ENCODE measurements at regions not wholly inside any gene's neighbourhood (a gene's known extent, or its start where the extent isn't known, plus 50 kb on each side); places are given as distances from the start of the nearest gene placed in this dataset.

DNA sequence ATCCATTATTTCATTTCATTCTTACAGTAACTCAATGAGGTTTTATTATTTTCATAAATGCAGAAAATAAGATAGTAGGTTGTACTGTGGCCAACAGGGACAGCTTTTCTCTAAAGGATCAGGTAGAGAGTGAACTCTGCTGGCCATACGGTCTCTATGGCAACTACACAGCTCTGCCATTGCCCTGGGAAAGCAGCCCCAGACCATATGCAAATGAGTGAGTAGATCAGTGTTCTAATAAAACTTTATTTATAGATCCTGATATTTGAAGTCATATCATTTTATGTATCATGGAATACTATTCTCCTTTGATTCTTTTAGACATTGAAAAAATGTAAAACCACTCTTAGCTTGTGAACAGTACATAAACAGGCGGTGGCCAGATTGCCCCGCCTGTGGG, 192.5 kb upstream of the RREB1 start:
- TF ChIP-seq, protein P1, sequence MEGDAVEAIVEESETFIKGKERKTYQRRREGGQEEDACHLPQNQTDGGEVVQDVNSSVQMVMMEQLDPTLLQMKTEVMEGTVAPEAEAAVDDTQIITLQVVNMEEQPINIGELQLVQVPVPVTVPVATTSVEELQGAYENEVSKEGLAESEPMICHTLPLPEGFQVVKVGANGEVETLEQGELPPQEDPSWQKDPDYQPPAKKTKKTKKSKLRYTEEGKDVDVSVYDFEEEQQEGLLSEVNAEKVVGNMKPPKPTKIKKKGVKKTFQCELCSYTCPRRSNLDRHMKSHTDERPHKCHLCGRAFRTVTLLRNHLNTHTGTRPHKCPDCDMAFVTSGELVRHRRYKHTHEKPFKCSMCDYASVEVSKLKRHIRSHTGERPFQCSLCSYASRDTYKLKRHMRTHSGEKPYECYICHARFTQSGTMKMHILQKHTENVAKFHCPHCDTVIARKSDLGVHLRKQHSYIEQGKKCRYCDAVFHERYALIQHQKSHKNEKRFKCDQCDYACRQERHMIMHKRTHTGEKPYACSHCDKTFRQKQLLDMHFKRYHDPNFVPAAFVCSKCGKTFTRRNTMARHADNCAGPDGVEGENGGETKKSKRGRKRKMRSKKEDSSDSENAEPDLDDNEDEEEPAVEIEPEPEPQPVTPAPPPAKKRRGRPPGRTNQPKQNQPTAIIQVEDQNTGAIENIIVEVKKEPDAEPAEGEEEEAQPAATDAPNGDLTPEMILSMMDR (IDR thresholded peaks at IDR 0.05 in 8 of 11, conservative IDR thresholded peaks at IDR 0.05 in 3 of 11), result no peak
- no peak for TF ChIP-seq POLR2A (IDR thresholded peaks at IDR 0.05)
